ENCODE measurements at regions not wholly inside any gene's neighbourhood (a gene's known extent, or its start where the extent isn't known, plus 50 kb on each side); places are given as distances from the start of the nearest gene placed in this dataset.
A peak's percentile ranks its signal among the peaks of the same experiment; 100 is the strongest.

DNA sequence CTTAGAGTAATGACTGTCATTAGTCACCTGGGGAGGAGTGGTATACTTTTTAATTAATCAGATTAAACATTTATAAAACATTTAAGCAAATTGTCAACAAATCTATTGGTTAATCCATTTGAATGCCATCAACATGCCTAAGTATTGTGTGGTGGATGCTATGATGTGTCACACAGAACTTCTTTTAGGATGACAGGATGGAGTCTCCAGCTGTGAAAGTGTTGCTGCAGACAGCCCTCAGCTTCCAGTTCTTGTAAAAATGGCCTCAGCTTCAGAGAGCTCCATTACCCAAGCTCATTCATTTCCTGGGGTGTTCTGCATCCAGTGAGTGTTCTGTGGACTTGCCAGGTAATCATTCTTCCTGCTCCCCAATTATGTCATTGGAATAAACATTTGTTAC is 74.3 kb upstream of the CLNK start:
- intact Hi-C loops (cut with micrococcal nuclease) = no loop called here

DNA sequence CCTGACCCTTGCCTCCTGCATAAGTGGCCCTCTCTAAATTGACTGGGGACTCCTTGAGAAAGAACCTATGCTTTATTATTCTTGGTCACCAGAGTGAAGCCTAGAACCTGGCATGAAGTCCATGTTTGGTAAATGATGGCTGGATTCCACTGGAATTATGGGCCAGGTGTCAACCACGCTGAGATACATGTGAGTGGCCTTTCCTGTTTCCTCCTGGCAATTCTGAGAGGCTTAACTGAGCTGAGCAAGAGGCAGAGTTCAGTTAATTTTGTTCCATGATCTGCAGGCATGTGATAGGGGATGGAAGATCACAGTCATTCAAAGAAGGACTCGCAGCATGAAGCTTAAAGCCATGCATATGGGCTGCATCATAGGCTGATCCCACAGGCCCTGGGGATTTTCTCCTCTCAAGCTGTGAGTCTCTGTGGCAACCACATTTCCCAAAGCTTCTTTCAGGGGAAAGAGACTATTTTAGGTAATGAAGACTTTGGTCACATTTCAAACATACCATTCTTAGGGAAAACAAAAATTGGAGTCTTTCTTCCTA is 69.4 kb upstream of the CLNK start:
- Histone ChIP-seq H3K27ac (replicated peaks) (no peak overlapping the region), H3K4me3 (no peak overlapping the region), H3K36me3 (no peaks in the 10 kb centered on the region), H3K9me3 (replicated peaks) (no peaks in the 10 kb centered on the region), H3K27me3 (ENCODE audit: low read depth) (peaks cover 11% of the 10 kb centered on the region), H3K4me1 (no peaks in the 10 kb centered on the region)
- intact Hi-C loops (cut with micrococcal nuclease) = no loop called here
- no peak for TF ChIP-seq CTCF (IDR thresholded peaks at IDR 0.05; ENCODE audit: borderline replicate concordance)
- no peak for DNase-seq

More for the DNA sequence above, 74.3 kb upstream of the CLNK start:
- no peak overlapping the region for H3K27ac ChIP-seq (replicated peaks)
- TF ChIP-seq CTCF (IDR thresholded peaks at IDR 0.05; ENCODE audit: borderline replicate concordance) = no peak
- H3K4me3 ChIP-seq = no peak overlapping the region
- H3K36me3 ChIP-seq = no peaks in the 10 kb centered on the region
- peaks cover 15% of the 10 kb centered on the region for H3K27me3 ChIP-seq (ENCODE audit: low read depth)
- no peak for DNase-seq
- no peaks in the 10 kb centered on the region for H3K9me3 ChIP-seq (replicated peaks)
- no peaks in the 10 kb centered on the region for H3K4me1 ChIP-seq

GRCh38 chr4:10753336-10753735 is 68.8 kb upstream of the CLNK start:
- no peak for TF ChIP-seq CTCF (IDR thresholded peaks at IDR 0.05; ENCODE audit: borderline replicate concordance)
- Histone ChIP-seq H3K36me3 (no peaks in the 10 kb centered on the region), H3K9me3 (replicated peaks) (no peaks in the 10 kb centered on the region), H3K27me3 (ENCODE audit: low read depth) (peaks cover 9% of the 10 kb centered on the region), H3K4me1 (no peaks in the 10 kb centered on the region), H3K4me3 (no peak overlapping the region), H3K27ac (replicated peaks) (no peak overlapping the region)
- no peak for DNase-seq
- intact Hi-C loops (cut with micrococcal nuclease) = no loop called here

GRCh38 chr4:10750714-10751113 is 66.1 kb upstream of the CLNK start:
- intact Hi-C loops (cut with micrococcal nuclease) = no loop called here
- Histone ChIP-seq H3K27me3 (ENCODE audit: low read depth) (peaks cover 9% of the 10 kb centered on the region), H3K9me3 (replicated peaks) (no peaks in the 10 kb centered on the region), H3K36me3 (no peaks in the 10 kb centered on the region), H3K4me3 (no peak overlapping the region), H3K27ac (replicated peaks) (no peak overlapping the region), H3K4me1 (no peaks in the 10 kb centered on the region)
- TF ChIP-seq CTCF (IDR thresholded peaks at IDR 0.05; ENCODE audit: borderline replicate concordance) = no peak
- peak; percentile 16 for DNase-seq

GRCh38 chr4:10747186-10747585 is 62.6 kb upstream of the CLNK start:
- no peak for TF ChIP-seq CTCF (IDR thresholded peaks at IDR 0.05; ENCODE audit: borderline replicate concordance)
- DNase-seq = no peak
- Histone ChIP-seq H3K4me3 (no peak overlapping the region), H3K9me3 (replicated peaks) (no peaks in the 10 kb centered on the region), H3K27ac (replicated peaks) (peak overlapping the region; percentile 53), H3K27me3 (ENCODE audit: low read depth) (peaks cover 7% of the 10 kb centered on the region), H3K4me1 (no peaks in the 10 kb centered on the region), H3K36me3 (no peaks in the 10 kb centered on the region)
- intact Hi-C loops (cut with micrococcal nuclease) = no loop called here
